ENCODE measurements at regions not wholly inside any gene's neighbourhood (a gene's known extent, or its start where the extent isn't known, plus 50 kb on each side); places are given as distances from the start of the nearest gene placed in this dataset.

- intact Hi-C loops (cut with micrococcal nuclease): loop anchor here (10.0 kb wide), 1 partner anchor 203 kb away; no protein-coding TSS in a partner anchor
- ATAC-seq: no peak
- DNase-seq: no peak
Measured at GRCh38 chrX:103158317-103158621, 56.6 kb upstream of the BEX4 start.

- no peak for ATAC-seq
- no peak for DNase-seq
- intact Hi-C loops (cut with micrococcal nuclease): loop anchor here (10.0 kb wide), 1 partner anchor 203 kb away; no protein-coding TSS in a partner anchor
Measured at GRCh38 chrX:103157496-103158316, 57.2 kb upstream of the BEX4 start.

GRCh38 chrX:103155201-103155600 is 59.7 kb upstream of the BEX4 start:
- ATAC-seq: no peak
- intact Hi-C loops (cut with micrococcal nuclease): loop anchor here (10.0 kb wide), 1 partner anchor 200 kb away; no protein-coding TSS in a partner anchor
- no peak for DNase-seq

GRCh38 chrX:103153661-103154060 is 60.7 kb upstream of the NXF3 start:
- DNase-seq: no peak
- intact Hi-C loops (cut with micrococcal nuclease): loop anchor here (10.0 kb wide), 1 partner anchor 199 kb away; no protein-coding TSS in a partner anchor
- ATAC-seq: no peak

GRCh38 chrX:103151799-103152198 is 58.9 kb upstream of the NXF3 start:
- no peak for ATAC-seq
- intact Hi-C loops (cut with micrococcal nuclease): loop anchor here (10.0 kb wide), 1 partner anchor 197 kb away; no protein-coding TSS in a partner anchor
- no peak for DNase-seq

GRCh38 chrX:103149652-103150051 is 56.7 kb upstream of the NXF3 start:
- intact Hi-C loops (cut with micrococcal nuclease): loop anchor here (10.0 kb wide), 1 partner anchor 195 kb away; no protein-coding TSS in a partner anchor
- ATAC-seq: no peak

GRCh38 chrX:103148075-103148474 is 55.1 kb upstream of the NXF3 start:
- intact Hi-C loops (cut with micrococcal nuclease): no loop called here

More at GRCh38 chrX:103149652-103150051, 56.7 kb upstream of the NXF3 start:
- DNase-seq: no peak

More at GRCh38 chrX:103148075-103148474, 55.1 kb upstream of the NXF3 start:
- DNase-seq (no peak), ATAC-seq (no peak)

Measured in left ventricle myocardium superior (tissue), 1 donor.